GM21367 (cell line): ENCODE measurements at regions not wholly inside any gene's neighbourhood (a gene's known extent, or its start where the extent isn't known, plus 50 kb on each side); places are given as distances from the start of the nearest gene placed in this dataset.

Experiments used
- ATAC-seq: cut with Tn5 transposase; IDR thresholded peaks from one replicate; pipeline ENCODE4 v1.9.1; 2021; ENCODE audit not compliant: unreplicated experiment

GRCh38 chr17:36727577-36727976 lies 126.2 kb downstream of the MRM1 start:
- no peak for ATAC-seq

GRCh38 chr17:36728030-36728991 lies 126.9 kb downstream of the MRM1 start:
- ATAC-seq = no peak

DNA sequence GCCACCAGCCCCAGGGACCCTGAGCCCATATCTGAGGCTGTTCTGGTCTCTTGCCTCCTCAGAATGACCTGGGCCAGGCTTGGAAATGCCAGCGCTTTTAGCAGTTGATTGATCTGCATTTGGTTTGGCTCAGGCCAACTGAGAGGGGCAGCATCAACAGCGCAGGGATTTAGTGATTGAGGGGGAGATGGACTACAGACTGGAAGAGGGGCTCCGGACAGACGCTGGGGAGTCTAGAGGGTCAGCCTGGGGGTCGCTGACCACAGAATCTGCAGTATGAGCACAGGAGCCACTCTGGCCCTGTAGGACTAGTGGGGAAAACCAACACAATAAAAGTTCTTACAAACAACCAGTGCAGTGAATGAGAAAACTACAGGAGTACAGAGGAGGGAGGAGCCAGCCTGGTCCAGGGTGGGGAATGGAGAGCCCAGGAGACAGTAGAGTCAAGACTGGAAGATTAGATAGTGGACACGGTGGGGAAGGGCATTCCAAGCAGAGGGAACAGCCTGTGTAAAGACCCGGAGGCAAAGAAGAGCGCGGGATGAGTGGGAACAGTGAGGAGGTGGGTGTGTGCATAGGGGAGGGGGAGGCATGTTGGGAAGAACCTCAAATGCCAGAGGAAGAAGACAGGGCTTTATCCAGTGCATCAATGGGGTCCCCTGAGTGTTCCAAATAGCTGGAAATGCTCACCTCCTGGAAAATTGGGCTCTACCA lies 128.9 kb downstream of the MRM1 start:
- ATAC-seq = no peak

GRCh38 chr17:36730857-36731490 lies 129.6 kb downstream of the MRM1 start:
- ATAC-seq = no peak

GRCh38 chr17:36731811-36732210 lies 130.4 kb downstream of the MRM1 start:
- ATAC-seq = no peak

DNA sequence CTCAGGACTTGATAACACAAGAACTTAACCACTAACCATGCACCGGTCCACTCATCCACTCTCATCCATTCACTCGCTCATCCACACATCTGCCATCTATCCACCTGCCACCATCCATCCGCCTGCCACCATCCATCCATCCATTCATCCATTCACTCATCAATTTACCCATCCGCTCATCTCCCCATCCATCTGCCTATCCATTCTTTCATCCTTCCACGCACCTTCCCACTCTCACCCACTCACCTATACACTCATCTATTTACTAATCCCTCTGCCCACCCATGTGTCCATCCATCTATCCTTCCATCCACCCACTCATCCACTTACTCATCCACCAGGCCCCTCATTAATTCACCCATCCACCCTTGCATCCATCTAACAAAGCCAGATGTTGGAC lies 131.0 kb downstream of the MRM1 start:
- ATAC-seq = no peak

DNA sequence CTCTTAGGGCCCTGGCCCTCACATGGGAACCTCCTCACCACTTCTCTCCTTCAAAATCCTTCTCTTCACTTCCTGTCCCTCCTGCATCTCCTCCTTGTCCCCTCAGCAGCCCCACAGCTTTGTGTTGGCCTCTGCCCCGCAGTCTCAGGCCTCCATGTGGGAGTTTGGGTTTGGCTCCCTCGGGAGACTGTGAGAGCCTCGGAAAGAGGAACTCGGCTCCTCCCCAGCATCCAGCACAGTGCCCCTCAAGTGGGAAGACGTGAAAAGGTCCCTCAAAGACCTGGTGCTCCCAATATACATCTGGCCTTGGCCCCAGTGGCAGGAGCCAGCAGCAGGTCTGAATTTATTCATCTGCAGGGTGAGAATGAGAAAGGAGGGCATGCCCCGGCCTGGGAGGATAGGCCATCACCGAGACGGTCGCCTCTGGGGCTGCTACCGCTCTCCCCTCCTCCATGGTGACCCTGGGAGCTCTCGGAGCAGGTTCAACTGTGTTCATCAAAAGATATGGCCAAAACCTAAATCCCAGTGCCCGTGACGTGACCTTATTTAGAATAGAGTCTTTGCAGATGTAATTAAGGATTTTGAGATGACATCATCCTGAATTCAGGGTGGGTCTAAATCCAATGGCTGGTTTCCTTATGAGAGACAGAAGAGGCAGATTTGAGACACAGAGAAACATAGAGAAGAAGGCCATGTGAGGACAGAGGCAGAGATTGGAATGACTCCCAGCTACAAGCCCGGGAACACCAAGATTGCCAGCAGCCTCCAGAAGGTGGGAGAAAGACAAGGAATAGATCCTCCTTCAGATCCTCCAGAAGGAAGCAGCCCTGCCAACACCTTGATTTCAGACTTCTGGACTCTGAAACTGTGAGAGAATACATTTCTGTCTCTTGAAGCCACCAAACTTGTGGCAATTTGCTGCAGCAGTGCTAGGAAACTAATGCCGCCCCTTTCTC lies 135.1 kb downstream of the MRM1 start:
- no peak for ATAC-seq

- ATAC-seq = no peak
Measured at GRCh38 chr17:36739208-36739607, 137.8 kb downstream of the MRM1 start.

GRCh38 chr17:36740157-36740556 lies 138.8 kb downstream of the MRM1 start:
- ATAC-seq = no peak

- ATAC-seq = no peak
Measured at GRCh38 chr17:36741019-36741902, 139.9 kb downstream of the MRM1 start.

DNA sequence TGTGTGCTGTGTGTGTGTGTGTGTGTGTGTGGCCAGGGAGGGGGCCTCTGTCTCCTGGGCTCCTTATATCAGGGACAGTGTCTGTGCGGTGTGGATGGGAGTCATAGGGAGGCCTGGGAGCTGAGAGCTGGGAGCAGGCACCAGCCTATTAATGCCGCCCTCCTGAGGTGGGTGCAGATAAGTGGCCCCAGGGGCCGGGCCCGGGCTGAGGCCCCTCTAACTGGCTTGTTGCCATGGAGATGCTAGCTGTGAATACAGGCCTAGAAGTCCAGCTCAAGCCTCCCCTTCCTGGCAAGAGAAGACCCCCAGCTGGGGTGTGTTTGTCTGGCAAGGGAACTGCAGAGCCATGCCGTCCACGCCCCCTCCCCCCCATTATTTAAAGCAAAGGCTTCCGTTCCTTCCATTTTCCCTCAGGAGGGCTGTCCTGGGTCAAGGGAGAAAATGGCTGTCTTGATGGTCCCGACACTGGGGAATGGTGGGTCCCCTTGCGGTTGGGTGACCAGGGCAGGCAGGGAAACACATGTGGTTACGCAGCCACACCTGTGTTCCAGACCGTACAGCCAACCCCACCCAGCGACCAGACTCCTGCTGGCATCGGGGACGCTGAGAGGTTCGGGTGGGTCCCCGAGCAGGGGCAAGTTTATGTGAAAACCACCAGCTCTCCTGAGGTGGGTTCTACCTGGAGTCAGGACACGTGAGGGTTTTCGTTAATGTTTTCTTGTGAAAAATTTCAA lies 141.1 kb downstream of the MRM1 start:
- no peak for ATAC-seq

DNA sequence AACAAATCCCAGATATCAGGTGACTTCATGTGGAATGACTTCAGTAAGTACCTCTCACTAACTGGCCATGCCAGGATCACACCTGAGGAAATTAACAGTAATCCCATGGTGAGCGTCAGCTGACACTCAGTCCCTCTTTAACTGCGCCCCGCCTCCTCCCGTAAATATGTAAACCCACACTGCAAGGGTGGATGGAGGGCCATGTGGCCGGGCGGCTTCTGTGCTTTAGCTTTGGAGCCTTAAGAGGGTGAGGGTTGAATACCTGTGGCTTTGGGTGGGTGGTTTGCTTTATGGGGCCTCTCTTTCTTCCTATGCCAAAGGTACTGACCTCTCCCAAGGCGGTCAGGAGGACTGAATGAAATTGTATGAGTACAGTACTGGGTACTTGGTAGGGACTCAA lies 141.7 kb downstream of the MRM1 start:
- ATAC-seq = no peak

DNA sequence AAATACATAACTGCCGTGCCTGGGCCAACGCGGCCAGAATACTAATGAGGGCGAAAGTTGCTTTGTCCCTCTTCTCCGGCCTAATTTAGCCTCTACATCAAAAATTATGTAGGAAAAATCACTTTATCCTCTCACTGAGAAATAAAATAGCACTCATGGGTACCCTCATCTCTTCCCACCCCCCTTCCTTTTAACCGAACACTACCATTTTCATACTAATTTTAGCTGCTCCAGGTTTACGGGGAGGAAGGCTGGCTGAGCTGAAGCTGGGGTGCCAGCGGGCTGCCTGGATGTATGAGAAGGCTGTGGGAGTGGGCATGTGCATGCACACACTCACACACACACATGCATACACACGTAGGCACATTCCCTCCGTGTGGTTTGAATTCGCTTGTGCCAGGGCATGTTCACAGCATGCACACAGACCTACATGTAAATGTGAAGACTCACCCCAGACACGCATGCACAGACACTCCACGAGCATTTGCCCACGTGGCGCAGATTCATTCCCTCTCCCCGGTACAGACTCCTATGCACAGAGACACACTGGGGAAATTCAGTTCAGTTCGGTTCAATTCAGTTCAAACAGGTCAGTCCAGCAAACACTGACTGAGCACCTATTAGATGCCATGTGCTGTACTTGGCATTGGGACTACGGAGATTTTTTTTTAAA lies 145.1 kb downstream of the MRM1 start:
- ATAC-seq = no peak

GRCh38 chr17:36747861-36748260 lies 146.5 kb downstream of the MRM1 start:
- ATAC-seq = no peak

DNA sequence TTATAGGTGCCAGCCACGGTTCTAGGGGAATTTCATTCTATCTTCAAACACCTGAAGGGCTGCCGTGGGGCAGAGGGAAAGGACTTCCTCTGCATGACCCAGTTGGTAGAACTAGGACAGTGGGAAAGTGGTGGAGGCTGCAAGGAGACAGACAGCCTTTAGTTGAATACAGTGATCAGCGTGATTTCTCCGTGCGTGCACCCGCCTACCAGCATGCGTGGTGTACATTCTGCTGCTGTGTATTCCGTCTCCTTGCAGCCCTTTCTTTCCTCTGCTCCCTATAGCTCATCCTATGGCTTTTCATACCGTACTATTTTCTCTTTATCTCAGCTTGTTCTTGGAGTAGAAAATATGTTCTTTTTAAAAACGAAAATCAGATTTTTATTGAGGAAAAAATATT lies 146.9 kb downstream of the MRM1 start:
- no peak for ATAC-seq

GRCh38 chr17:36749493-36749892 lies 148.1 kb downstream of the MRM1 start:
- no peak for ATAC-seq

GRCh38 chr17:36750316-36750885 lies 149.0 kb downstream of the MRM1 start:
- no peak for ATAC-seq
